GM23338 (cell line): ENCODE measurements at regions not wholly inside any gene's neighbourhood (a gene's known extent, or its start where the extent isn't known, plus 50 kb on each side); places are given as distances from the start of the nearest gene placed in this dataset.

Experiments
- CREB1 ChIP-seq: fragments of 250-450 bp; sonication (Bioruptor Pico); IDR thresholded peaks from 2 replicates; pipeline ENCODE4 v1.5.0; 2020; ENCODE audit warnings: low read depth, mild to moderate bottlenecking, moderate library complexity
- CTCF ChIP-seq, 2 experiments: fragments of 200-600 bp in 1 of 2; sonication (generic) in 1 of 2; conservative IDR thresholded peaks; 2 replicates each; pipeline versions ENCODE4 v1.5.1 to v1.6.1; 2016 to 2017; ENCODE audit warnings: antibody characterized with exemption in 2 of 2, low read depth in 2 of 2, mild to moderate bottlenecking in 2 of 2, moderate library complexity in 1 of 2
- ETS1 ChIP-seq: IDR thresholded peaks from 2 replicates; pipeline ENCODE4 v1.6.1; 2016; ENCODE audit warnings: antibody characterized with exemption
- EZH2 ChIP-seq: fragments of 200-600 bp; sonication (generic); IDR thresholded peaks from one replicate; pipeline ENCODE4 v1.8.0; 2017; ENCODE audit warnings: antibody characterized with exemption, mild to moderate bottlenecking, low read depth; ENCODE audit not compliant: unreplicated experiment
- EZH2phosphoT487 ChIP-seq: fragments of 200-600 bp; sonication (generic); IDR thresholded peaks from one replicate; pipeline ENCODE4 v1.8.1; 2018; ENCODE audit warnings: antibody characterized with exemption; ENCODE audit not compliant: unreplicated experiment
- JUNB ChIP-seq: IDR thresholded peaks from one replicate; pipeline ENCODE4 v1.6.1; 2016; ENCODE audit warnings: antibody characterized with exemption; ENCODE audit not compliant: unreplicated experiment
- NANOG ChIP-seq: IDR thresholded peaks from 2 replicates; pipeline ENCODE4 v1.6.1; 2016; ENCODE audit warnings: antibody characterized with exemption, borderline replicate concordance
- POLR2AphosphoS5 ChIP-seq: IDR thresholded peaks from 2 replicates; pipeline ENCODE4 v1.6.1; 2016; ENCODE audit warnings: antibody characterized with exemption, low read depth
- REST ChIP-seq: IDR thresholded peaks from one replicate; pipeline ENCODE4 v1.6.1; 2018; ENCODE audit warnings: antibody characterized with exemption; ENCODE audit not compliant: unreplicated experiment
- ZNF331 ChIP-seq: fragments of 250-450 bp; sonication (Bioruptor Pico); IDR thresholded peaks from 2 replicates; pipeline ENCODE4 v1.5.0; 2020; ENCODE audit warnings: low read depth, mild to moderate bottlenecking, moderate library complexity
- ZNF462 ChIP-seq: fragments of 250-450 bp; sonication (Bioruptor Pico); IDR thresholded peaks from 2 replicates; pipeline ENCODE4 v1.5.0; 2020; ENCODE audit warnings: mild to moderate bottlenecking, moderate library complexity

- TF ChIP-seq CTCF (conservative IDR thresholded peaks at IDR 0.05; ENCODE audit: low read depth in 2 of 2) (no peak), REST (no peak), JUNB (no peak), EZH2phosphoT487 (no peak), POLR2AphosphoS5 (no peak), CREB1 (CRISPR knock-in tag) (no peak), ETS1 (no peak), NANOG (no peak), EZH2 (no peak), ZNF462 (CRISPR knock-in tag) (no peak), ZNF331 (CRISPR knock-in tag) (no peak)
Measured at GRCh38 chr1:168932539-168932938, 174.0 kb upstream of the ATP1B1 start.
